ENCODE measurements at regions not wholly inside any gene's neighbourhood (a gene's known extent, or its start where the extent isn't known, plus 50 kb on each side); places are given as distances from the start of the nearest gene placed in this dataset.

- TF ChIP-seq, protein P1, sequence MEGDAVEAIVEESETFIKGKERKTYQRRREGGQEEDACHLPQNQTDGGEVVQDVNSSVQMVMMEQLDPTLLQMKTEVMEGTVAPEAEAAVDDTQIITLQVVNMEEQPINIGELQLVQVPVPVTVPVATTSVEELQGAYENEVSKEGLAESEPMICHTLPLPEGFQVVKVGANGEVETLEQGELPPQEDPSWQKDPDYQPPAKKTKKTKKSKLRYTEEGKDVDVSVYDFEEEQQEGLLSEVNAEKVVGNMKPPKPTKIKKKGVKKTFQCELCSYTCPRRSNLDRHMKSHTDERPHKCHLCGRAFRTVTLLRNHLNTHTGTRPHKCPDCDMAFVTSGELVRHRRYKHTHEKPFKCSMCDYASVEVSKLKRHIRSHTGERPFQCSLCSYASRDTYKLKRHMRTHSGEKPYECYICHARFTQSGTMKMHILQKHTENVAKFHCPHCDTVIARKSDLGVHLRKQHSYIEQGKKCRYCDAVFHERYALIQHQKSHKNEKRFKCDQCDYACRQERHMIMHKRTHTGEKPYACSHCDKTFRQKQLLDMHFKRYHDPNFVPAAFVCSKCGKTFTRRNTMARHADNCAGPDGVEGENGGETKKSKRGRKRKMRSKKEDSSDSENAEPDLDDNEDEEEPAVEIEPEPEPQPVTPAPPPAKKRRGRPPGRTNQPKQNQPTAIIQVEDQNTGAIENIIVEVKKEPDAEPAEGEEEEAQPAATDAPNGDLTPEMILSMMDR (conservative IDR thresholded peaks at IDR 0.05 in 1 of 2, IDR thresholded peaks at IDR 0.05 in 1 of 2; ENCODE audit: extremely low read depth in 1 of 2, insufficient read depth in 1 of 2, low read depth in 1 of 2, low read length in 2 of 2), result no peak
- no peak for TF ChIP-seq EZH2 (IDR thresholded peaks at IDR 0.05; ENCODE audit: borderline replicate concordance, low read length)
These were observed 84.6 kb upstream of the ZNF322 start for GRCh38 chr6:26743941-26744699.

Data from mammary epithelial cell (primary cell).